GM12892 (cell line): ENCODE measurements at regions not wholly inside any gene's neighbourhood (a gene's known extent, or its start where the extent isn't known, plus 50 kb on each side); places are given as distances from the start of the nearest gene placed in this dataset.

ENCODE experiments used
- POLR2A ChIP-seq: IDR thresholded peaks from 2 replicates; pipeline ENCODE4 v1.6.1; 2011; ENCODE audit warnings: low read depth, low read length, control low read depth
- POLR2AphosphoS5 ChIP-seq: IDR thresholded peaks from 2 replicates; pipeline ENCODE4 v1.6.1; 2011; ENCODE audit warnings: low read depth, low read length, control low read depth

GRCh38 chr13:40192452-40192851 is 474.0 kb downstream of the FOXO1 start:
- TF ChIP-seq POLR2AphosphoS5 (no peak), POLR2A (no peak)
